GM18909 (cell line): ENCODE measurements at regions not wholly inside any gene's neighbourhood (a gene's known extent, or its start where the extent isn't known, plus 50 kb on each side); places are given as distances from the start of the nearest gene placed in this dataset.

Experiments
- ATAC-seq: cut with Tn5 transposase; IDR thresholded peaks from one replicate; pipeline ENCODE4 v1.9.1; 2021; ENCODE audit warnings: mild to moderate bottlenecking; ENCODE audit not compliant: unreplicated experiment, poor library complexity

DNA sequence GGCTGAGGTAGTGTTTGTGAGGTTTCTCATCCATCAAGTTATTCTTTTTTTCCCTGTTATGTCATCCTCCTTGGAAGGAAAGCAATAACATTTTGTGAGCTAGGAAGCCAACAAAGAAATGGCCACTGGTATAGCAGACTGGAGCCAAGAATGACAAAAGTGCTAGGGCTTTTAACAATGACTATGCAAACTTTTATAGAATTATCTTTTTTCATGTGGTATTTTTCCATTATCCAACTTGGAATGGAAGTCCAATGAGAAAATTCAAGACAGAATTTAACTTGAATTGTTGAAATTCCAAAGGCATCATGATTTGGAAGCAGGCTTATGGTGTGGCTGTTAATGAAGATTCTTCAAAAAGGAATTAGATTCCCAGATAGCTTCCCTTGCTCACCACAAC is 216.4 kb upstream of the PDGFD start:
- no peak for ATAC-seq

DNA sequence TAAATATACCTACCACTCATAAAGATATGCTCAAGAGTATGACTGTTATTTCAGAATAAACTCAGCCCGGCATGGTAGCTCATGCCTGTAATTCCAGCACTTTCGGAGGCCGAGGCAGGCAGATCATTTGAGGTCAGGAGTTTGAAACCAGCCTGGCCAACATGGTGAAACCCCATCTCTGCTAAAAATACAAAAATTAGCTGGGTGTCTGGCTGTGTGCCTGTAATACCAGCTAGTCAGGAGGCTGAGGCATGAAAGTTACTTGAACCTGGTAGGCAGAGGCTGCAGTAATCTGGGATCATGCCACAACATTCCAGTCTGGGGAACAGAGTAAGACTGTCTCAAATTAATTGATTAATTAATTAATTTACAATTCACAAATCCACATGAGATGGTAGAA is 208.2 kb upstream of the PDGFD start:
- no peak for ATAC-seq

DNA sequence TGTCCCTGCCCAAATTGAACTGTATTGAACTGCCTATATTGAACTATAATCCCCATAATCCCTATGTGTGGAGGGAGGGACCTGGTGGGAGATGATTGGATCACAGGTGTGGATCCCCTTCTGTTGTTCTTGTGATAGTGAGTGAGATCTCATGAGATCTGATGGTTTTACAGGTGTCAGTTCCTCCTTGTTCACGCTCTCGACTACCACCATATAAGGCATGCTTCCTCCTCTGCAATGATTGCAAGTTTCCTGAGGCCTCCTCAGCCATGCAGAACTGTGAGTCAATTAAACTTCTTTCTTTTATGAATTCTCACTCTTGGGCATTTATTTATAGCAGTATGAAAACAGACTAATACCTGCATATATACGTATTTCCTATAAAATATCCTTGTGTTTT is 206.5 kb upstream of the PDGFD start:
- ATAC-seq = peak; percentile 65

DNA sequence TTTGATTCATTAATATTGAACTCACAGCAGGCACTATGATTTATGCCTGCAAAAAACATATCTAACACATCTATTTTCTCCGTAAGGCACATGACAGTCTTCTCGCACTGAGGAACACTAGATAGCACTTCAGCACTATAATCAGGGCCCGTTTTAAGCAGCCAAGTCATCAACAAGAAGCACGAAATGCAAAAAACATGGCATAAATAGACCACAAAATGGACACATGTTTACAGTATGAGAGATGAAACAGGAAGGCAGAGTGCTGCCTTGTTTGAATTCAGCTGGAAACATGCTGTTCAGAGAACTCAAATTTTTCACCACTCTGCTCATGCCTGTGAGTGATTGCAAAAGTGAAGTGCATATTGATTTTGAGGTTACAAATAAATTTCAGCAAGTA is 205.8 kb upstream of the PDGFD start:
- no peak for ATAC-seq

DNA sequence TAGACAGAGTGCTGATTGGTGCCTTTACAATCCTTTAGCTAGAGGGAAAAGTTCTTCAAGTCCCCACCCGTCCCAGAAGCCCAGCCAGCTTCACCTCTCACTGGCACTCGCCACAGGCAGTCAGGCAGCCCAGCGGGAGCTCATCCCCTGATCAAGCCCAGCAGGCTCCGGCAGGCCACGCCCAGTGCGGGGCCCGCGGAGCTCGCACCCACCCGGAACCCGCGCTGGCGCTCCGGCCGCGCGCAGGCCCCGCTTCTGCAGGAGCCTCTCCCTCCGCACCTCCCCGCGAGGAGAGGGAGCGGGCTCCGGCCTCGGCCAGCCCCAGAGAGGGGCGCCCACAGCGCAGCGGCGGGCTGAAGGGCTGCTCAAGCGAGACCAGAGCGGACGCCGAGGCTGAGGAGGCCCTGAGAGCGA is 202.4 kb upstream of the PDGFD start:
- no peak for ATAC-seq

DNA sequence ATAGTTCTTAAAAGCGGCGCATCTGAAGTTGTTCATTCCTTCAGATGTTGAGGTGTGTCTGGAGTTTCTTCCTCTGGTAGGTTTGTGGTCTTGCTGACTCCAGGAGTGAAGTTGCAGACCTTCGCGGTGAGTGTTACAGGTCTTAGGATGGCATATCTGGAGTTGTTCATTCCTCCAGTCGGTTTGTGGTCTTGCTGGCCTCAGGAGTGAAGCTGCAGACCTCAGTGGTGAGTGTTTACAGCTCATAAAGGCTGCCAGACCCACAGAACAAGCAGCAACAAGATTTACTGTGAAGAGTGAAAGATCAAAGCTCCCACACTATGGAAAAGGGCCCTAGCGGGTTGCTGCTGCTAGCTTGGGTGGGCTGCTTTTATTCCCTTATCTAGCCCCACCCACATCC is 201.7 kb upstream of the PDGFD start:
- no peak for ATAC-seq

DNA sequence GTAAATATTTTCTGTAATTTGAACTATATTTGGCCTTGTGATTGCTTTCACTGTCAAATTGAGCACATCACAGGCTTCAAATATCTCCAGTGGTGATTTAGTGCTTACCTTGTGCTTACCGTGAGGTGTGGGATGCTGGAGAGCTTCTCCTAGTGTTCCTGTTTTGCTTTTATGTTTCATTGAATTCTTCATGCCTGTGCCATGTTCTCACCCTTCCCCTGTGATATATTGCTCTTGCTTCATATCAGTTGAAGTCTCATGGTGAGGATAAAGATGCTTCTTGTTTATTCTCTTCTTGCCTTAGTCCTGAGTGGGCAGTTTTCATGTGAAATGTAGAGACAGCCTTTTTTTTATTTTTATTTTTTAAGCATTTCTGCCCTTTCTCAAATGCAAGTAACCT is 198.0 kb upstream of the PDGFD start:
- ATAC-seq = no peak

DNA sequence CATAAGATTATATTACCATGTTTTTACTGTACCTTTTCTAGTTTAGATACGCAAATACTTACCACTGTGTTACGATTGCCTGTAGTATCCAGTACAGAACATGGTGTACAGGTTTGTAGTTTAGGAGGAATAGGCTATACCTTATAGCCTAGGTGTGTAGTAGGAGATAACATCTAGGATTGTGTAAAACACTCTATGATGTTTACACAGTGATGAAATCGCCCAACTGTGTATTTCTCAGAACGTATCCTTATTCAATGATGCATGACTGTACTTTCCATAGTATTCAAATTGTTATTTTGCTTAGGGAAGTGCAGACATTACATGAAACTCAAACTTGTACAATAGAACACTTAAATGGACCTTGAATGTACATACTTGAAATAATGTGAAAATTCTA is 188.1 kb upstream of the PDGFD start:
- ATAC-seq = no peak

DNA sequence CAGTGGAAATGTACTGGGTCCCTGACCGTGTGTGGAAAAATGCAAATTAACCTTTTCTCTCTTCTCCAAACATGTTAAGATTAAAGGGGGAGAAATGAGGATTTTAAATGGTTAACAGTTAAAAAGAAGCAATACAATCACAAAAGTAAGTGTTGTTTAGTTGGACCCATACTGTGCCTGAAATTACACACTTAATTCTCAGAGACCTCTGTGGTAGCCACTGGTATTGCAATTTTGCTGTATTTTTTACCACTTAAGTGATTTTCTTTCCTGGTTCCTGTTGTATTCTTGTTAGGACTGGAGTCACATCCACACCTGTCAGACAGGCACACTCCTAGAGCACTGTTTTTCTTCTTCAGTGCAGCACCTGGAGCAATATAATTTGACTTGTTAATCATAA is 179.6 kb upstream of the PDGFD start:
- ATAC-seq = peak; percentile 81

DNA sequence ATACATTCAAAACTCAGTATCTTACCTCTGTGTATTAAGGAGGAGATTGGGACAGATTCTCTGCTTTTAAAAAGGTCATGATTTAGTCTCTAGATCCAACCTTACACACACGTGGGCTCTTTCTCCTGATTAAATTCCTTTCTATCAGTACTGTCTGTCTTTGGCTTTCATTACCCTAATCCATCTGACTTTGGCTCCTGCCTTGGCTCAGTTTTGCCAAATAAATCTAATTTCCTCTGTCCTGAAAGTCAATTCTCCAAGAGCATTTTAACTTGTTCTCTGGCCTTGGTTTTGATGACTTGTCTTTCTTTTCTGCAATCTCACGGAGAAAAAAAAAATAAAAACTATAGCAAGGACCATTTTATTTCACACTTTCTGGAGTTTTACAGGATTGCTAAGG is 176.6 kb upstream of the PDGFD start:
- no peak for ATAC-seq

DNA sequence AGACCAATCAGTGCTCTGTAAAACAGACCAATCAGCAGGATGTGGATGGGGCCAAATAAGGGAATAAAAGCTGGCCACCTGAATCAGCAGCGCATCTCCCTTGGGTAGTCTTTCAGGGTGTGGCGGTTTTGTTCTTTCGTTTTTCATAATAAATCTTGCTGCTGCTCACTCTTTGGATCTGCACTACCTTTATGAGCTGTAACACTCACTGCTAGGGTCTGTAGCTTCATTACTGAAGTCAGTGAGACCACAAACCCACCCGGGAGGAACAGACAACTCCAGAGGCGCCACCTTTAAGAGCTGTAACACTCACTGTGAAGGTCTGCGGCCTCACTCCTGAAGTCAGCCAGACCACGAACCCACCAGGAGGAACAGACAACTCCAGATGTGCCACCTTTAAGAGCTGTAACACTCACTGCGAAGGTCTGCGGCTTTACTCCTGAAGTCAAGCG is 175.5 kb upstream of the PDGFD start:
- ATAC-seq = no peak

DNA sequence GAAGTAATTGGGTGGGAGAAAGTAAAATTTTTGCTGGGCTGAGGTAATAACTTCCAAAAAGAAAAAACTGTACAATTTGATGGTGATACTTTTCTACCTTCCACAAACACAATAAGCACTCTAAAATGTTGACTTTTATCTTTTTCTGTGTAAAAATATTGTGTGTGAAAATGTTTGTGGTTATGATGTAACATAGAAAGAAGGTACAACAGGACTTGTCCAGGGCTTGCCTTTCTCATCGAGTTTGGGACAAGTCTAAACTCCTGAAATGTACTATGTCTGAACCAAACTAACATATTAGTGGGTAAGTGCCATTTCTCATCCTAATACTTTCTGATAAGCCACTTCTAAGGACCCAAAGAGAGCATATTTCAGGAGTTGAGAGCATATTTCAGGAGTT is 174.2 kb upstream of the PDGFD start:
- ATAC-seq = no peak

DNA sequence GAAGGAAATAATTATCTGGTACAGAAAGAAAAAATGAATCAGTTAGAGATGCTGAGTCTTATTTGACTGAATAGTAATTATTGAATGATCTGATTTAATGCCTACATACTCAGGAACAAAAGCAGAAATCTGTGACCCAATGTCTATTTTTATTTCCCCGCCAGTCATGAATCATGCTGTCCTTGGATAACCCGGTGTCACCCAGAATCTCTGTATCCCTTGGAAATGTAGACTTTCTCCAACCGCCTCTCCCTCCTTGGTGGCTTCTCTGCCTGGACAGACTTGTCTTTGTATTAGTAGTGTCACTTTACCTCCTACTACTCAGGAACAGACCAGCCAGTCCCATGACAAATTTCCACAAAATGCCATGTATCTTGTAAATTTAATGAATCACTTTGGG is 173.3 kb upstream of the PDGFD start:
- no peak for ATAC-seq

DNA sequence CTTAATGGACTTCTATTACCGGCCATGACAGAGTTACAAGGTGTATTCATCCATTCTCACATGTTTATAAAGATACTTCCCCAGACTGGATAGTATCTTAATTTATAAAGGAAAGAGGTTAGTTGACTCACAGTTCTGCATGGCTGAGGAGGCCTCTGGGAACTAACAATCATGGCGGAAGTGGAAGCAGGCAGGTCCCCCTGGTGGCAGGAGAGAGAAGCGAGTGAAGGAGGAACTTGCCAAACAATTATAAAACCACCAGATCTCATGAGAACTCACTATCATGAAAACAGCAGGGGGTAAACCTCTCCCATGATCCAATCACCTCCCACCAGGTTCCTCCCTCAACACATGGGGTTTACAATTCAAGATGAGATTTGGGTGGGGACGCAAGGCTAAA is 170.0 kb upstream of the PDGFD start:
- peak; percentile 77 for ATAC-seq

DNA sequence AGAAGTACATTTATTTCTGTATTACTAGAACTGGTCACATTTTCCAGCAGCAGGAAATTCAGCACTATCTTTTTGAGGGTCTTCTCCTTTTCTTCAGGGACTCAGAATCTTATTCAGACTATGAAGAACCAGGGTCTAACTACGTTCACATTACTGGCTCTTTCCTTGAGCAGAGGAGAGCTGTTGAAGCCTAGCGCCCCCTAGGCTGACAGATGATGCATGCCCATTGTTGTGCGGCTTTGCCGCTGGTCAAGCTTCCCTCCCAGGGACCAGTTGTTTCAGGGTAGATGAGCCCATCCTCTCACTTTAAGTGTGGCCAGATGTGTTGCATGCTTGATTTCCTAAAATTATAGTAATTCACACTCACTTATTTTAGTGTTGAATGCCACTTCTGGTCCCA is 168.2 kb upstream of the PDGFD start:
- ATAC-seq = peak; percentile 53

DNA sequence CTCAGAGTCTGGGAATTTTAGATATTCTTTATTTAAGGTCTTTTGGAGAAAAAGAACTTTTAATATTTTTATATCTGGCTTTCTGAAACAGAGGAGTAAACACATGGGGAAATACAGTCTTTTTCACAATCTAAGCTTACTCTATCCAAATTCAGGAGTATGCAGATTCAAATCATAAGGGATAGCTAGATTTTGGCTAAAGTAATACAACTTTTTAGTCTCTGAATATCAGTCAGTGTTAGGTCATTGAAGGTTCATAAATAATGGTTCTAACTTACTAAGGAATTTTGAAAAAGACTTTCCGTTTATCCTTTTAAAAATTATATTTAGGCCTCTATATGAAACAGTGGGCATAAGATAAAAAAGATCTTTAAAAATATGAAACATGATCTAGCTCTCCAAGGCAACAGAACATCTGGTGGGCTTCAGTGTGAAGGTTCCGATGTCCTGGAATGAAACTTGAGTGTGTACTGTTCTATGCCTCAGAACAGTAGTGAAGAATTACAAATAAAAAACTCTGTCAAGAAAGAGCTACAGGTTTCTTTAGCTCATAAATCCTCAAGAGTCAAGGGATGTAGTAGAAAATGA is 165.2 kb upstream of the PDGFD start:
- ATAC-seq = no peak

DNA sequence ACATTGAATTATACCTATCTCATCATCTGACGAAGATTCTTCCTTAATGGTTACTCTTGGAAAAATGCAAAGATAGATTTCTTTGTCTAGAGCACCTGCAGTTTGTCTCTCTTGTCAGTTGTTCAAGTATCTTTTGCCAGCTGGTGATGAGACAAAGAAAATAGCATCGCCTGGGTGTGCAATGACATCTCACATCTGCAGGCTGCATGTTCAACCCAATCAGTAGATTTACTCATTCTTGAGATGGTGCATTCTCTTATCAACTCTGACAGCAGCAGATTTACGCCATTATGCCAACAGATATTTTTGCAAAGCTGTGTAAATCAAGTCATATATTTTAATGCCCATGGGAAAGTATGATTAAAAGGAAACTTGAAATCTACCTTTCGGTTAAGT is 164.6 kb upstream of the PDGFD start:
- no peak for ATAC-seq

DNA sequence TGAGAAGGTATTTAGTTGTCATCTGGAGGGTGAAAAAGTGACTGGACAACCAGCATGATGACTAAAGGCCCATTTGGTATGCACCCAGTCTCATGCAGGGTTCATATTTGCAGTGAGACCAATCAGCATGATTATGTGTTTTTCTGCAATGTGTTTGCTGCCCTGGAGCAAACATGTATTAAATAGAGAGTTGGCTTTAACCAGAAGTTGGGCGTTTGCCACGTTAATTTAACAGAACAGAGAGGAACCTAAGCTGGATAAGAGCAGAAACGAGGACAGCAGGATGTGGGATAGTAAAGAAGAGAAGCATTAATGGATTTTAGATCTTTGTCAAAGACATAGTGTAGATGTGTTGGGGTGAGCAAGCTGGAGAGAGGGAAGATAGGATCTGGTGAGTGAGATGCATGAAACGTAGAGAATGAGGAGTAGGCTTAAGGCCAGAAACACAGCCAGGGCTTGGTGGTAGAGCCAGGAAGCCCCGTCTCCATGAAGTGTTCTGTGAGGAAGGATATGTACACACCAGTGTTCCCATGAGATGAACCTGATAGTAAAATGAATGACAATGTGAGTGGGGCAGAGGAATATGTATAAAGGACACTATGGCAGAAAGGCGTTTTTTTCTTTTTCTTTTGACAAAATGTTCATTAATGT is 164.0 kb upstream of the PDGFD start:
- ATAC-seq = no peak

DNA sequence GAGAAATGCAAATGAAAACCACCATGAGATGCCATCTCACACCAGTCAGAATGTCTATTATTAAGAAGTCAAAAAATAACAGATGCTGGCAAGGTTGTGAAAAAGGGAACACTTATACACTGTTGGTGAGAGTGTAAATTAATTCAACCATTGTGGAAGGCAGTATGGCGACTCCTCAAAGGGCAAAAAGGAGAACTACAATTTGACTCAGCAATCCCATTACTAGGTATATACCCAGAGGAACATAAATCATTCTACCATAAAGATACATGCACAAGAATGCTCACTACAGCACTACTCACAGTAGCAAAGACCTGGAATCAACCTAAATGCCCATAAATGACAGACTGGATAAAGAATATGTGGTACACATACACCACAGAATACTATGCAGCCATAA is 161.1 kb upstream of the PDGFD start:
- no peak for ATAC-seq

DNA sequence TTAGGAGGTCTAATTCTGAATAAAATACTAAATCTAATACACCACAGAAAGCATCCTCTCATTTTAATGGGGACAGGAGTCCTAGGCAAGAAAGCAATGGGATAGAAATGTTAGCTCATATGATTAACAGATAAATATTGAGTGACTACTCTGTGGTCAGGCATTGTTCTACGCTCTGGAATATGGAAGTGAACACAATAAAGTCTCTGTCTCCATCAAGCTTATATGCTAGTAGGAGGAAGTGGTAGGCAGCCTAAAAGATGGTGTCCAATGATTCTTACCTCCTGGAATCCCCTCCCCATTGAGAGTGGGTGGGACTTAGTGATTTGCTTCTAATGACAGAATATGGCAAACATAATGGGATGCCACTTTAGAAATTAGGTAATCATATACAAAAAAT is 160.3 kb upstream of the PDGFD start:
- ATAC-seq = no peak

DNA sequence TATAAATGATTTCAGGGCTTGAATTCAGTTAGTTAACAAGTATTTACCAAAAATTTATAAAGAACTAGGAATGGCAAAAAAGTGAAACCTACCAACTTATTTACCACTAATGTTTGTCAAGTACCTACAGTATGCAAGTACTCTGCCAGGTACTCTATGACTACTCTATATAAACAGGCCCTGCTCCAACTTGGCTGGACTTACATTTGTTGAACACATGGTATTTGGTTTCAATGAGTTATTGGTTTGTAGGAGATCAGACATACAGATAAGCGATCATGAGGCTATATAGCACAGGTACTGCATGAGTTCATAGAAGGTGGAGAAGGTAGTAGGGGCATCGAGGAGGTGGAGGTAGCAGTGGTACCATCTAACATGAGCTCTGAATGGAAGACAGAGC is 159.9 kb upstream of the PDGFD start:
- ATAC-seq = no peak

DNA sequence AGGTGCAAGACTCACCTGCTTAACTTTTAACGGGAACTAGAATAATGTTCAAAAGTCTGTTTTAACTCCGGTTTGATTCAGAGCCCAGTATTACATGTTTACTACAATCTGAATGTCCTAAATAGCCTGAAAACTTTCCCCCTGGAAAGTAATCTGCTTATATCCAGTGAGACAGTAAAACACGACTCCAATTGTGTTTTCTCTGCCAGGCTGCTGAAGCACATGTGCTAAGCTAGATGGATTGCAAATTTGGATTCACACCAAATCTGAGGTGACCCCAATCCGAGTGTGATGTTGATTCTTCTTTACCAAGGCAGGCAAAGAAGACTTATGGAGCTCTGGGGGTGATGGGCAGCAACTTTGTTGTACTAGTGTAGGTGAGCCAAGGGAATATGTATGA is 158.7 kb upstream of the PDGFD start:
- ATAC-seq = no peak

DNA sequence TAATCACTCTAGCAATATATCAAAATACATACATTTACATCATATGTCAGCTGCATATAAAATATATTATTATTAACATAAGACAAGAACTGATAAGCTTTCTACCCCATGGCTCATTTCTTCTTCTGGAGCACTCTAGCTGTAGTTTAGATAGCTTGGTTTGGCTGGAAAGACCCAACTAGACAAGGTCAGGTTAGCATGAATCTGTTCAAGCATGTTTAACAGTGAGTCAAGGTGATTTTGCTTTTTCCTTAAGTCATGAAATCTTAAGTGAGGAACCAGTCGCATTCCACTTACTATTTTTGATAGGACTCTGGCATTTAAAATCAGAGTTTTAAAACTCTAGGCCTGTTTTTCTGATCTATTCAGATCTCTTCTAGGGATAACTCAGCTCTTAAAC is 157.0 kb upstream of the PDGFD start:
- ATAC-seq = no peak
